Right lobe of liver (tissue), 6 donors: ENCODE measurements at regions not wholly inside any gene's neighbourhood (a gene's known extent, or its start where the extent isn't known, plus 50 kb on each side); places are given as distances from the start of the nearest gene placed in this dataset.

Experiments used
- ATAC-seq, 4 donors: fragments of 200-7000 bp; cut with Tn5 transposase; one replicate each; pipeline ENCODE4 v1.9.1; 2020; ENCODE audit warnings: mild to moderate bottlenecking in 4 of 4, moderate library complexity in 4 of 4
- DNase-seq, 3 donors: peaks; one replicate each; pipeline ENCODE4 v3.0.0-alpha.2; 2020
- H3K27ac ChIP-seq, 3 donors: fragments of 200-600 bp; one replicate each; pipeline ENCODE4 v1.8.0; 2022
- H3K27me3 ChIP-seq, 2 donors: fragments of 200-600 bp; one replicate each; pipeline ENCODE4 v1.8.0; 2022
- H3K36me3 ChIP-seq, 4 donors: fragments of 200-600 bp; sonication (generic) in 1 of 4; one replicate each; pipeline versions ENCODE4 v1.5.1 to v1.8.0; 2017 to 2022; ENCODE audit warnings: control low read depth in 1 of 4
- H3K4me1 ChIP-seq, 4 donors: fragments of 200-600 bp; sonication (generic) in 1 of 4; one replicate each; pipeline versions ENCODE4 v1.5.1 to v1.8.0; 2017 to 2022; ENCODE audit warnings: control low read depth in 1 of 4
- H3K4me3 ChIP-seq, 3 donors: fragments of 200-600 bp; one replicate each; pipeline ENCODE4 v1.8.0; 2022
- H3K9me3 ChIP-seq, 4 donors: fragments of 200-600 bp; sonication (generic) in 1 of 4; one replicate each; pipeline versions ENCODE4 v1.5.1 to v1.8.0; 2017 to 2022; ENCODE audit warnings: control low read depth in 1 of 4
- POLR2A ChIP-seq: fragments of 450-650 bp; IDR thresholded peaks from one replicate; pipeline ENCODE4 v1.6.1; 2017; ENCODE audit warnings: antibody characterized with exemption, mild to moderate bottlenecking
- WGBS: methylation state at CpG from one replicate; pipeline ENCODE4 v1.1.6; 2018; ENCODE audit warnings: low coverage, low lambda C conversion rate; ENCODE audit not compliant: insufficient coverage; ENCODE audit errors: missing lambda C conversion rate; 5-methylcytosine and 5-hydroxymethylcytosine counted together
- intact Hi-C, 2 donors: fragments of 100-400 bp; cut with DNase I; formaldehyde crosslinking; loops; one replicate each; pipeline versions ENCODE4 v1.11.2 to v1.14.1; 2022
- TF ChIP-seq, protein P1 (sequence below), 4 donors: fragments of 200-600 bp in 3 of 4; fragments of 450-650 bp in 1 of 4; IDR thresholded peaks; one replicate each; pipeline versions ENCODE4 v1.5.1 to v1.8.0; 2016 to 2022; ENCODE audit warnings: antibody characterized with exemption in 4 of 4, mild to moderate bottlenecking in 2 of 4
- donor health status: DM: no; HTN: yes; CAD: no.
- donor health status: DM: no; HTN: no; CAD: no.
- donor health status: DM: no; HTN: no; CAD: no.
- donor health status: DM: no; HTN: yes; CAD: no.
- donor health status: DM: no; HTN: yes; CAD: no.

DNA sequence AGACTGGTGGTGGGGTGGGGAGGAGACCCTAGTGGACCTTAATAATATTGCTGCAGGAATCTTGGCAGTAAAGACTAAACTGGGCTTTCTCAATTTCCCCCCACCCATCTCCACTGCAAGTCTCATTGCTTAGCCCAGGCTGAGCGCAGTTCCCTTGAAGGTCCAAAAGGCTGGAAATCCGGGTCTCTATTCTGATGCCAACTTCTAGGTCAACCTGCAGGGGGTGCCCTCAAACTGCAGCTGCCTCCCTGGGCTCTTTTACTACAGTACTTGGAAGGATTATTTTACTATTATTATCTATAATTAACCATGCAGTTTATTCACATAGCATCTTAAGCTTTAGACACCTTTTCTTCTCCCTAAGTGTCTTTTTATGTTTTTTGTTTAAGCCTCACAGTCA lies 85.4 kb upstream of the WARS2 start:
- Histone ChIP-seq H3K4me3 (no peak overlapping the region), H3K4me1 (no peaks in the 10 kb centered on the region), H3K9me3 (no peaks in the 10 kb centered on the region), H3K27ac (no peak overlapping the region), H3K36me3 (no peaks in the 10 kb centered on the region), H3K27me3 (no peaks in the 10 kb centered on the region)
- 64% methylated on average over 2 of the region's 2 CpGs for WGBS
- DNase-seq (no peak), ATAC-seq (no peak)
- intact Hi-C loops, result no loop called here
- TF ChIP-seq POLR2A, result no peak
- TF ChIP-seq, protein P1, sequence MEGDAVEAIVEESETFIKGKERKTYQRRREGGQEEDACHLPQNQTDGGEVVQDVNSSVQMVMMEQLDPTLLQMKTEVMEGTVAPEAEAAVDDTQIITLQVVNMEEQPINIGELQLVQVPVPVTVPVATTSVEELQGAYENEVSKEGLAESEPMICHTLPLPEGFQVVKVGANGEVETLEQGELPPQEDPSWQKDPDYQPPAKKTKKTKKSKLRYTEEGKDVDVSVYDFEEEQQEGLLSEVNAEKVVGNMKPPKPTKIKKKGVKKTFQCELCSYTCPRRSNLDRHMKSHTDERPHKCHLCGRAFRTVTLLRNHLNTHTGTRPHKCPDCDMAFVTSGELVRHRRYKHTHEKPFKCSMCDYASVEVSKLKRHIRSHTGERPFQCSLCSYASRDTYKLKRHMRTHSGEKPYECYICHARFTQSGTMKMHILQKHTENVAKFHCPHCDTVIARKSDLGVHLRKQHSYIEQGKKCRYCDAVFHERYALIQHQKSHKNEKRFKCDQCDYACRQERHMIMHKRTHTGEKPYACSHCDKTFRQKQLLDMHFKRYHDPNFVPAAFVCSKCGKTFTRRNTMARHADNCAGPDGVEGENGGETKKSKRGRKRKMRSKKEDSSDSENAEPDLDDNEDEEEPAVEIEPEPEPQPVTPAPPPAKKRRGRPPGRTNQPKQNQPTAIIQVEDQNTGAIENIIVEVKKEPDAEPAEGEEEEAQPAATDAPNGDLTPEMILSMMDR (IDR thresholded peaks at IDR 0.05), result peak in 2 of 4 donors; percentile 5 to 15

DNA sequence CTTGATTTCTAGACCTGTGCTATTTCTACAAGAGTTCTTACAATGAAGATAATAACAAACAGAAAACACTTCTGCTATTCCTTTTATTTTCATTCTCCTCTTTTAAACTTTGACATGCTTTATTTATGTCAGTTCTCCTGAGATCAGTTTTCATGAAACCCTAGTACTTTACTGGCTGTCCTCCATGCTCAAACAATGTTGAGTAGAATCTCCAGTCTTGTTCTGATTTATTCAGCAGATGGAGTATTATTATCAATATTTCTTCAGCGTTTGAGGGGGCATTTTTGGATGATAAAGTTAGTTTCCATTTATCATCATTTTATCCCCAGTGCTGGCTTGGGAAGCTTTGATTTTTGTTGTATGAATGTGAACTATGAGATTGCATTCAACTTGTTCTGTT lies 85.9 kb upstream of the WARS2 start:
- TF ChIP-seq POLR2A, result no peak
- TF ChIP-seq, protein P1 (IDR thresholded peaks at IDR 0.05), result no peak
- Histone ChIP-seq H3K27me3 (no peaks in the 10 kb centered on the region), H3K27ac (no peak overlapping the region), H3K4me1 (no peaks in the 10 kb centered on the region), H3K4me3 (no peak overlapping the region), H3K36me3 (no peaks in the 10 kb centered on the region), H3K9me3 (no peaks in the 10 kb centered on the region)
- 100% methylated on average over 1 of the region's 1 CpG for WGBS
- ATAC-seq (no peak), DNase-seq (no peak)
- intact Hi-C loops, result no loop called here

DNA sequence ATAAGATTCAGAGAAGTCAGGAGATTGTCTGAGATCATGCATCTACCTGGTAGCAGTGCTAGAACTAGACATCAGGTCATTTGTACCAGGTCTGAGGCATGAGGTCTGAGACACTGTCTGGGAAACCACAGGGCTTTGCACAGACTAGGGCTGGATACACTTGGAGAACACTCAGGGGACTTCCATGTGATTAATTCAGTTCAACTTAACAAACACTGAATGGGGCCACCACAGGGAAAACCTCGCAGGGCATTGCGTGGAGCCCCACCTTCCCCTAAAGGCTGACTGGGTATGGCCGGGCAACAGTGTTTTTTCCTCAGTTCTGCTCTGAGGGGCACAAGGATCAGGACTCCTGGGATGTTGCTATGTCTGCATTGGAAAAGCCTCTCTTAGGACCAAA lies 86.5 kb upstream of the WARS2 start:
- WGBS, result 93% methylated on average over 3 of the region's 3 CpGs
- DNase-seq, result no peak

DNA sequence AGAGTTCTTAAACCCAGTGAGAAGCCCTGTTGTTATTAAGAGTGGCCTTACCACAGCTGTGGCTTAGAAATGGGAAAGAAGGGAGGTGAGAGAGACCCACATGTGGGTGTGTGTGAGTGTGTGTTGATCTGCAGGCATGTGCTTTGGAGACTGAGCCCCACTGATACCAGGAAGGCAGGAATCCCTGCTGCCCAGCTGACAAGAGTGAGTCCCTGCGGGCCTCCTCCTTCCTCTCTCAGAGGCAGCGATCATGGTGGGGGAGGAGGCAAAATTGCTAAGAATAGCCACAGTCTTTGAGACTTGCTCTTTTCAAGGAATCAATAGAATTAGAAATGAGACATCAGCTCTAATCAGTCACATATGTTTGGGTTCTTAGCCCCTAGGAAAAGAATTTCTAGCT lies 87.0 kb upstream of the WARS2 start:
- no peaks in the 10 kb centered on the region for H3K9me3 ChIP-seq
- H3K27me3 ChIP-seq, result no peaks in the 10 kb centered on the region
- intact Hi-C loops, result no loop called here
- no CpG with 5 or more reads among the region's 2 CpGs for WGBS
- TF ChIP-seq, protein P1 (IDR thresholded peaks at IDR 0.05), result no peak
- TF ChIP-seq POLR2A, result no peak
- H3K4me3 ChIP-seq, result no peak overlapping the region
- no peaks in the 10 kb centered on the region for H3K36me3 ChIP-seq
- H3K27ac ChIP-seq, result no peak overlapping the region
- DNase-seq, result no peak
- ATAC-seq, result no peak
- H3K4me1 ChIP-seq, result no peaks in the 10 kb centered on the region

More for the DNA sequence above, 86.5 kb upstream of the WARS2 start:
- TF ChIP-seq, protein P1 (IDR thresholded peaks at IDR 0.05), result no peak
- TF ChIP-seq POLR2A, result no peak
- Histone ChIP-seq H3K4me3 (no peak overlapping the region), H3K9me3 (no peaks in the 10 kb centered on the region), H3K27me3 (no peaks in the 10 kb centered on the region), H3K36me3 (no peaks in the 10 kb centered on the region), H3K4me1 (no peaks in the 10 kb centered on the region), H3K27ac (no peak overlapping the region)
- ATAC-seq, result no peak
- intact Hi-C loops, result no loop called here
